NCI-H748 treated with DMSO at 0.1 percent for 48 hours (cell line): ENCODE measurements at regions not wholly inside any gene's neighbourhood (a gene's known extent, or its start where the extent isn't known, plus 50 kb on each side); places are given as distances from the start of the nearest gene placed in this dataset.
"Not testable (repeated sequence)": the region's sequence is repeated elsewhere in the genome, so short reads cannot be mapped to it uniquely, and the experiment has no call there.

Experiments used
- DNase-seq: peaks from one replicate; lab custom pipeline; 2025; lab: John Stamatoyannopoulos, UW

DNA sequence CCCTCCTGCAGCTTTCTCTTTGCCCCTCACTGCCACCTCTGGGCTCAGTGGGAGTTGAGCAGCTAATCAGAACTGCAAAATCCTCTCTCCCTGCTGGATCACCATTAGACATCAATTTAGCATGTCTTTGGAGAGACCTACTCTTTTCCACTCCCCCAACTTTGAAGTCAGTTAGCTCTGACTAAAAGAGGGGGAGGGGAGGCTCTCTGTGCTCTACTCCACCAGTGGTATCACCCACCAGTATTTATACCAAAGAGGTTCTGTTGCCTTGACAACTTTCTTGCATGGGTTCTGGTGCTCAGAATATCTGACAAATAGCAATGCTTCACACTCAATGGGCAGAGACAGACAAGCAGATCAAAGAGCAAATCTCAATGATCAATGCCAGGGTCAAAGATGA is 146.2 kb upstream of the ROPN1 start:
- DNase-seq = no peak

DNA sequence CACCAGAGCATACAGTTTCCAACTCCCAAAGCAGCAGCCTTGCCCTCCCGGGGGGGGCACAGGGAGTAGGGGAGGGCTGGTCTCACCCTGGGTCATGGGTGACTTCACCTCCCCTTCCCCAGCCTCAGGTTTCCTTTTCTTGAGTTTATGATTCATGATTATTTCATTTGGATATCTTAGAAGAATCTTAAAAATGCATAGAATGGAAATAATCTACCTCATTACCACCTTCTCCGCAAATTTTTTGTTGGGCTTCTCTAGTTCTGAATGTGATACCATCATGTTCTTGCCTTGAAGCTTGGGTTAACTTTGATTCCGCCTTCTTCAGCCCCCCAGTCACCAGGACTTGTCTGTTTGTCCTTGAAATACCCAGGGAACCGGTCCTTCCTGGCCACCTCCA is 148.8 kb upstream of the ROPN1 start:
- no peak for DNase-seq

DNA sequence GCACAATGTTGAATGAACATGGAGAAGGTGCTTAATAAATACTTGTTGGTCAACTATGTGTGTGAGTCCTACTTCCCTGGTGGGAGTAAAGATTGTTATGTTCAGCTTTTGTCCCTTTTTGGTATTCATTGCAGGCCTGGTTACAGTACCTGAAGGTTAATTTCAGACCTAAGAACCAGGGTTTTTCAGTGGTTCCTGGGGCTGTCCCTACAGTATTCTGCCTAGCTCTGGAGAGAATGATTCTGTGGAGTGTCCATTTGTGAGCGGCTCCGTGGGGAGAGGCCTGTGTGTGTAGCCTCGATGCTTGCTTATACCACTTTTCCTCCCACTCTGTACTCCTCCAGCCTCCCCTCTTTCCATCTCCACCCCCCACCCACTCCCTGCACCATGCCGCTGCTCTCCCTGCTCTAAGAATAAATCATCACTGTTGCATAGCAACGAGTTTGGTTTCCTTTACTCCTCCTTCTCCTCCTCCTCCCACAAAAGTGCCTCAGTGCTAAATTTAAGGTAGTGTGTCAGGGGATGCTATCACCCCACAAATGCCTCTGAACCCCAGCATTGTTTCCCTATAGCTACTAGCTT is 150.6 kb upstream of the ROPN1 start:
- DNase-seq = no peak

DNA sequence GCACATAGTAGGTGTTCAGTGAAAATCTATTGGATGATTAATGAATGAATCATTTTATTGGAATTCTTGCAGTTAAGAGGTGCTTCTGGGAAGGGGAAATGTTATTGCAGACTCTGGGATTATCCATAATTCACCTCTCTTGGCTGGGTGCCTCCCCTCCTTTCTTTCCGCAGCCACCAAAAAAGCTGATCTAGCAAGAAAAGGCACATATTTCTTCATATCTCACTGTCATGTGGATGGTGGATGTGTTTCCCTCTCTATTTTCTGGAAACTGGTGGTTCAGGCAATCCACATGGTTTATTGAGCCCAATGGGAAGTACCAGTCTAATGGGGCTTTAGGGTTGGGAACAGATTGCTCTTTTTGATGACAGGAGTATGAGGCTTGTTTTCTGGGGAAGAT is 151.1 kb upstream of the ROPN1 start:
- DNase-seq = no peak

DNA sequence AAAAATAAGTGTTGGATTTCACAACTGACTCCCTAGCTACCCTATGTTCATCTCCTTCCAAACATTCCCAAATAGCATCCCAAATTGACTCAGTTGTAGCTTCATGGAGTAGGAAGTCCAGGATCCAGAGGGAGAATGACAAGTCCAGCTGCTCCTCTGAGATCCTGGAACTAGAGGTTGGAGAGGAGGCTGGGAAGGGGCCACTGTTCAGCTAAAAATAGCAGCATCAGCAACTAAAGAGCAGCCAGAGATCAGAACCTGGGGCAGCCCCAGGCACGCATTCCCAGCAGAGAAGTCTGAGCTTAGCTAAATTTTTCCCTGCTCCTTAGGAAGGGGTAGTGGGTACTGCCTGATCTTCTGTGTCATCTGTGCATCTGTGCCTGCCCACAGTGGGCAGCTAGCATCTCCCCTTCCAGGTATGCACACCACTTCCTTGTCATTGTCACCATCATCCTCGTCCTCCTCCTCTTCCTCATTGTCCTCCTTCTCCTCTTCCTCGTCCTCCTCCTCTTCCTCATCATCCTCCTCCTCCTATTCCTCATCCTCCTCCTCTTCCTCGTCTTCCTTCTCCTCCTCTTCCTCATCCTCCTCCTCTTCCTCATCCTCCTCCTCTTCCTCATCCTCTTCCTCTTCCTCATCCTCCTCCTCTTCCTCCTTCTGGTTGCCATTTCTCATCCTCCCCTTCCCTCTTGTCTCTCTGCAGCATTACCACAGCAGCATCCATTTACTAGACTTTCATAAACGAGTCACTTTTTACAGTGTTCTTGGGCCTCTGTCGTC is 152.3 kb upstream of the ROPN1 start:
- no peak for DNase-seq

DNA sequence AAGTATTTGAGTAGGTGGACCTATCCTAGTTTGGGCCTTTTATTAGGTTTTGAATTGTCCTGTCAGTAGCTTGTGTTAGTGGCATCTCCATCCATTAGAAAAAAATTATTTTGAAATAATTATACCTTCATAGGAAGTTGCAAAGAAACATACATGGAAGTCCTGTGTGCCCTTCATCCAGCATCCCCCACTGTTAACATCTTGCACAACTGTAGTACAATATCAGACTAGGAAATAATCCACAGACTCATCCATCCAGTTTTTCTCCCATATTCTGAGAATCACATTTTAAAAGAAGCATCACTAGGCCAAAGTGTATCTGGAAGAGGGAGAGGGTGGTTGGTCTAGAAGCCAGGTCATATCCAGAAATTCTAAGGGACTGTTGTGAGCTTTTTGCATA is 155.5 kb upstream of the ROPN1 start:
- no peak for DNase-seq

DNA sequence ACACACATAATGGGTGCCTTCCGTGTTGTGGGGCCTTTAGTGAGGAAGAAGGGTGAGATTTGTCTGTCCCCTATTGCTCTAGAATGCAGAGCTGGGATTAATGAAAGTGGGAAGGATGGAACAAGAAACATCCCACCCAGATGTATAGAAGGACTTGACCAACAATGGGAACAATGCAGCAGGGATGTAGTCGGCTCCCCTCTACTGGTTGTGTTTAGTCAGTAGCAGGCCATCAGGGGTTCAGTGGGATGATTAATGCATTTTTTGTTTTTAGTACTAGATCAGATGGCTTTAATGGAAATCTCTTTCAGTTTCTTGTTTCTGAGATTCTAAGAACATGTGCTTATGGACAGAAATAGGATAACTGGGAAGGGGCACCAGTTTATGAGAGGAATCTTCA is 156.0 kb upstream of the ROPN1 start:
- DNase-seq = no peak

DNA sequence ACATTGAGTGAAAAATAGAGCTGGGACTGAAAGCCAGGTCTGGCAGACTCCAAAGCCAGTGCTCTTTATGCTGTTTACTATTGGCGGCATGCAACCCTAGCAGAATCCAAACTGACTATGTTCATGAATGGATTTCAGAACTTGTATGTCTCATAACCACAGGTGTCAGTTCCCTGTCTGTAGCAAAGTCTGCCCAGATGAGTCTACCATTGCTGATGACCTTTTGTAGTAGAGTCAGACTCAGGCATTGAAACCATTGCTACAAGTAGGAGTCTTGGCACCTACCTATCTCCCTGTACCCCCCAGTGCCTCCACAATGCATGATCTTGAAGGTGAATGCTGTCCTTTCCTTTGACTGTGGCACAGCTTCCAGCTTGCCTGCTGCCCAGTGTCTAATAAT is 157.2 kb upstream of the ROPN1 start:
- no peak for DNase-seq

DNA sequence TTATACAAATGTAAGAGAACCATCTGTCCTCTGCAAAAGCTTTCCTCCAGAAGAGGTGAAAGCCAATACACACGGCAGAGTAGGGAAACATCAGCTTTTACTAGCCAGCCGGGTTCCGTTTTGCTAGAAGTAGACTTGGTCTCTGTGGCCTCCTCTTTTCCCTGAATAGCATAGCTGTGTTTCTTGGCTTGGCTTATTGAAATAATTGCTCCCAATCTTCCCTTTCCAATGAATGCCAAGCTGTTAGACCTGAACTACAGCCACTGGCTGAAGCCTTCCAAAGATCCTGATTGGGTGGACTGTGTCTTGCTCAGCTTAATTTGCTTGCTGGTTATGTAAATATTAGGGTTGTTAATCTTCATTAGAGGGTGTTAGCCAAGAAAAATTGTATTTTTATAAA is 157.8 kb upstream of the ROPN1 start:
- no peak for DNase-seq

DNA sequence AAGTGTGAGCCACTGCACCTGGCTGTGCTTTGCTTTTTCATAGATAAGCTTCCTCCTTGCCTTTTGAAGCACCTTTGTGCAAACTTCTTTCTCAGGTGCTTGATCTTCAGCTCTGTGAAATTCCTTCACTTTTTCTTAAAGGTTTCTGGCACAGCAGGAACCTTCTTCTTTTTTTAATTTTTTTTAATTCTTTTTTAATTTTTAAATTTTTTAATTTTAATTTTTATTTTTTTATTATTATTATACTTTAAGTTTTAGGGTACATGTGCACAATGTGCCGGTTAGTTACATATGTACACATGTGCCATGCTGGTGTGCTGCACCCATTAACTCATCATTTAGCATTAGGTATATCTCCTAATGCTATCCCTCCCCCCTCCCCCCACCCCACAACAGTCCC is 161.0 kb upstream of the ROPN1 start:
- DNase-seq = not testable (repeated sequence)

DNA sequence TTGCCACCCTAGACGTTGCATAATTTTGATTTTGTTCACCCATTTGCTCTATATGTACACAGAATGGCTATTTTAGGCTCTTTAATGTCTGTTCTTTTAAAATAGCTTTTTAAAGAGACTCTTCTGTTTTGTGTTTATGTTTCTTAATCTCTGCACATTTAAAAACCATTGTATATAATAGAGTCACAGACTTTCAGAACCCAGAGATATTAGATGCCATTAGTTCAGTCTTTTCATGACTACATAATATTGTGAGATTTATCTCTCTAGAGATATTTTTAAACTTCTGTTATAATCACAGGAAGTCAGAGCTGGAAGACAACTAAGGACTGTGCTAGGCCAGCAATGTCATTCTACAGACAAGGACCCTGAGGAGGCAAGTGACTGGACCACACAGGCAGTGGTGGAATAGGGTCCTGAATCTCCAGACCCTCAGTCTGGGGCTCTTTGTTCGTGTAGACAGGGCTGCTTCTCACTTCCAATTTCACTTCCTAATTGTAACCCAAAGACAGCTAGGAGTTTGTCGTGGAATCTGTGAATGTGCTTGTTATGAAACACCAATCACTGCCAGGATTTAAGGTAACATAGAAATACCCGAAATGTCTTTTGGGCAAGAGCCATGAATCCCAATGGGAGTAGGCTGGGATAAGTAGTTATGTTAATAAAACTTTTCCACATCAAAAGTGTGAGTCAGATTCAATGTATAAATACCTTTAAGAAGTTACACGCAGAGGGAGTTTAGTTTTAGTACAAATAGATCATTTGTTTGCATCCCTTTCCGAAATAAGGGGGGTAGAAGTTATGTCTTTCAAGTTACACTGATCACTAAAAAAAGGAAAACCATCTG is 165.2 kb upstream of the ROPN1 start:
- no peak for DNase-seq

DNA sequence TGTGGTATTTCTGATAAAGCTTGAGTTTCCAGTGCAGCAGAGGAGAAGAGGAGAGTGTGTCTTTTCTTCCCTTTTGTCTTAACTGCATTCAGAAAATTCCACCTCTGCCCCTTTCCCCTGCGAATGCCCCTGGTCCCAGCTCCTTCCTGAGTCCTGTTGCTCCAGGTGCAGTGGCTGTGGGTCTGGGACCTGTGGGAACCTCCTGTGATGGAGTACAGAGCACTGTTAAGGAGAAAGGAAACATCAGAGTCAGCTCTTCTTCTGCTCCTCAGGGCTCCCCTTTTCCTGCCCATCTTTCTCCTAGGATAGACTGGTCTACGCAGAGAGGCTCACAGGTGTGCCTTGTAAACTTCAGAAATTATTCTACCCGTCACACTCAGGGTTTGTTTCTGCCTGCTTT is 165.8 kb upstream of the ROPN1 start:
- no peak for DNase-seq

DNA sequence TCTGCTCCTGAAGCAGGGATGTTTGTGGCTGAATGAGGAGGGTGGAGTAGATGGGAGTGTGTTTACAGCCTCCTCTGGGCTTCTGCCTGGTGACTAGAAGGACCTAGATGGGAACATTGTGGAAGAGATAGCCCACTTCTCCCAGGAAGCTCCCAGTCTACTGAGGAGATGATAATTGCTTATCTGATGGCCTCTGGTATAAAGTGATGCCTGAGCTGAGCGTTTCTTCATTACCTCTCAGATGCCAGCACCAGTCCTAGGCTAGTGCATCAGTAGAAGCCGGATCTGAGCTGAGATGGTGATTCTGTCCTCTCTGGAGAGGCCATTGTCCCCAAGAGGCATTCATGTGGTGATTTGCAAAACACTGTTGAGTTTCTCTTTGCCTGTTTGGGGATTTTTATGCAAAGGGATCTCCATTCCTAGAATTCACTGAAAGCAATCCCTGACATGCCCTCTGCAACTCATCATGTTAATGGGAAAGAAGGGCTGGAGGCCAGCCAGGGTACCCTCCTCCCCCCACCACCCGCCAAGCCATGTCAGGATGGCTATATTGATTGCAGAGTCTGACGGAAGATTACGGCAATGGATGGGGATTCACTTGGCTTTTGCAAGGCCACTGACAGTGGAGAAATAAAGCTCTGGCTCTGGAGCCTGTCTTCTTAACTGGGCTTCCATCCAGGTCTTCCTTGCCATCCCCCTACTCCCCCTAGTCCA is 166.4 kb upstream of the ROPN1 start:
- no peak for DNase-seq

DNA sequence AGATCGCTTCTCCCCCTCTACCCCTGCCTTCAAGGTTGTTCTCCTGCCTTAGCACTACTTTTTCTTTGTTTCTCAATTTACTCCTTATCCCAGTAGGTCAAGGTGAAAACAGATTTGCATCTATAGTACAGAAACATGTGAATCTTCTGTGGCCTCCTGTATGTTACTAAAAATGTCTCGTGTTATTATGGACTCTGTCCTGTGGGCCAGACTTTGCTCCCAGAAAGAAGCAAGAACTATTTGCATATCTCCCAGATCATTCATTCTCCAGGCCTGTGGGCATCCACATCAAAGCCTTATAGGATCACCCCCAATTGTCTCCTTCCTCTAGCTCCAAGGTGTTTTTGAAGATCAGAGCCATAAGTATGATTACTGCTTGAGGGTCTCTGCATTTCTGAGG is 169.5 kb upstream of the ROPN1 start:
- no peak for DNase-seq

DNA sequence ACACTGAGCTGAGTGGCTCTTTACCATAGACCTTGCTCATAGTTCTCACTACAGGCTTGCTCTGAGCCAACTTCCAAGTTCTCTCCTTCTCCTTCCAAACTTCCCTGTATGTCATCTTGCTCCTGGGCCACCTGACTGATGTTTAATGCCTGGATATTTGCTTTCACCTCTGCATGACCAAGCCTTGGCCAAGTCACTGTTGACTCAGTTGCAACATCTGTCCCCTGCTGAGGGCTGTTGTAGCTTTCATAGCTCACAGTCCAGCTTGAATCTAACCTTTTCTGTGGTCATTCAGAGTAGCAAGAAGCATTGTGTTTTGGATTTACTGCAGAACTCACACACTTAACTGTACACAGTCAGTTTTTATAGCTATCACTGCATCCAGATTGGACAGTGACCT is 171.8 kb upstream of the ROPN1 start:
- no peak for DNase-seq

DNA sequence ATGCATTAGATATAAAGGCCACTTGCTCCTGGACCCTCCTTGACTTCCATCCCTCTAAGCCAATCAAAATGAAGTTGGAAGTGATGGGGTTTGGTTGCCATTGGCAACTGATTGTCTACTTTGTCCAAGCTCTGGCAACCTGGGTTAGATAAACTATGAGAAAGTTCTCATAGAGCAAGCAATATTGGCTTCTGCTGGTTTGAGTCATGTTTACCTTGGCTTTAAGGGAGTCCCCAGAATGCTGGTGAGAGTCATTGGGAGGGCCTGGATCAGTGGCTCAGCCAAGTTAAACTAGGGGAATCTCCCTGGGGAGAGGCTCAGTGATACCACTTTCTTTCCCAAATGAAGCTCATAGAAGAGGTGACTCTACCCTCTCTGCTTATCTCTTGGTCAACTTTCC is 176.3 kb upstream of the ROPN1 start:
- DNase-seq = no peak

DNA sequence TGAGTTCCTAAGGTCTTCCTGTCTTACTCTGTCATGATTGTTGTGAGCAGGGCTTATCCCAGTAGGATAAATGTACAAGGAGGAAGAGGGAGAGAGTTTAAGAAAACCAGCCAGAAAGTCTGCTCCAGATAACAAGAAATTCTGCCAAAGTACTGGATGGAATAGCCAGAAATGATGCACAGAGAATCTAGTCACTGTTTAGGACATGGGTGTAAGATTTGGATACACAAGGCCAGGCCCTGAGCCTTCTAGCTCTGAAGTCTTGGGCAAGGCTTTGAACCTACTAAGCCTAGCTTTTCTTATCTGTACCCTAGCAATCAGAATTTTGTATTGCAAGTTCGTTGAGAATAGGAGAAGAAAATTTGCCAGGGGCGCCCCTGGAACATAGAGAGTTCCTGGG is 180.4 kb upstream of the ROPN1 start:
- DNase-seq = no peak

DNA sequence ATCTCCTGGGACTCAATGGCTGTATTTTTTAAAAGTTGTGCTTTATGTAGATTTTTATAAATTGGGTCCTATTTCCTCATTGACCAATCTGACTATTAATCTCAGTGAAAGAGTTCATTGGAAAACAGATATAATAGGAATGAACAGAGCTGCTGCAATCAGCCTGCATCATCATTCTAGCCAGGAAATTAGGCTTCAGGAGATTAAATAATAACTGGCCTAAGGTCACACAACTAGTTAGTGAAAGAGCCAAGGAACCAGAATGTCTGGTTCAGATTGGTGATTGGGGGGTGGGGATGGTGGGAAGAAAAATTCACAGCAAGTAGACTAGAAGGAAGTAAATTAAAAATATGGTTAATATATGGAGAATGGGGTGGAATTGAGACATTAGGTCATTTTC is 180.9 kb upstream of the ROPN1 start:
- DNase-seq = no peak

DNA sequence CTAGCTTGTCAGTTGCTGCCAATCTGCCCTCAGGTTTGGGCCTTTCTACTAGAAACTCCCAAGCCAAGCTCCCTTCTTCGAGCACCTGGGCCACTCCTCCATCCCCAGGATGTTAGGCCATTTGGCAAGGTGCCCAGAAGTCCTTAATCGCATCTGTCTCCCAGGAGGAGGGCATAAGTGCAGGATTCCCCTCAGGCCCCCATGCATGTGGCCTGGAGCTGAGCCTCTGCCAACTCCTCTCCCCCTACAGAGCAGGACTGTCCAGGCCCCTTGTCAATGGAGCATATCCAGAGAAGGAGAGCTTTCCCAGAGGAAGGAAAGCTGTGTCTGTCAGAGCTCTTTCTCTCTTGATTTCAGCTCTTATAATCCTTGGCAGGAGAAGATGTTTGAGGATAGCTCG is 182.6 kb upstream of the ROPN1 start:
- peak; percentile 49 for DNase-seq

DNA sequence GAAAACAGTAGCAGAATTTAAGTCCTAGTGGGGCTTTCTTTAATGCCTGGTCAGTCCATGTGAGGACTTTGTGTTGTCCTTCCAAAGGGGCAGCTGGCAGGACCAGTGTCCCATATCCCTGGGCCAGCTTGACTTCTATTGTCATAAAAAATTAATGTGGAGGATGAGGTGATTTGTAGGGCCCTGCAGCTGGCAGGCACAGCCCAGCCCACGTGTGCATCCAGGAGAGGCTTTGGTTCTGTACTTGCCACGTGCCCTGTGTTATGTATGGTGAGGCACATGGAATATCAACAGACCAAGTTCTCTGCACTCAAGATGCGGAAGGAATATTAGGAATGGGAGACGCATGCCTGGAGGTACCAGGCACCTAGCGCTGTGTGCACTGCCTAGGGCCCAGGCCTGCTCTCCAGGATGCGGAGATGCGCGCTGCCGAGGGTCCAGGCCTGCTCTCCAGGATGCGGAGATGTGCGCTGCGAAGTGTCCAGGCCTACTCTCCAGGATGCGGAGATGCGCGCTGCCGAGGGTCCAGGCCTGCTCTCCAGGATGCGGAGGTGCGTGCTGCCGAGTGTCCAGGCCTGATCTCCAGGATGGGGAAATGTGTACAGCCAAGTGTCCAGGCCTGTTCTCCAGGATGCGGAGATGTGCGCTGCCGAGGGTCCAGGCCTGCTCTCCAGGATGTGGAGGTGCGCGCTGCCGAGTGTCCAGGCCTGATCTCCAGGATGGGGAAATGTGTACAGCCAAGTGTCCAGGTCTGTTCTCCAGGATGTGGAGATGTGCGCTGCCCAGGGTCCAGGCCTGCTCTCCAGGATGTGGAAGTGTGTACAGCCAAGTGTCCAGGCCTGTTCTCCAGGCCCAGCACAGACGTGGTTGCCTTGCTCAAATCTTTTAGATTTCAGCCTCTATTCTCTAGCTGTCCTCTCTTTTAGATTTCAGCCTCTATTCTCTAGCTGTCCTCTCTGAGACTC is 183.3 kb upstream of the ROPN1 start:
- DNase-seq = no peak

DNA sequence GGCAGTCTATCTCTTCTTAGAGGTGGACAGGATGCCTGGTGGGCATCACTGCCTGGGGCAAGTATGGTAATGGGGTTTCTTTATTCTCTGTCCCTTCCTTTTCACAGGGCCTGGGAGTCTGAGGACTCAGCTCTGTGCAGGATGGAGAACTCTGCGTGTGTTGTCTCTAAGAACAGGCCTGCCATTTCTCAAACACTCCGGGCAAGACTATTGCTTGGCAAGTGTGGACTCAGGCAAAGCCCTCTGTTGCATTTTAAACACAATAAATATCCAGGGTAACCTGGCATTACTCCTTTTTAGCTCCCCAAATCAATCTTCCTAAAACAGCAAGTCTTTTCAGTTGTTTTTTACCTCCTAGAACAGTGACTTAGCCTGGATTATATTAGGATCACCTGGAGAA is 185.1 kb upstream of the ROPN1 start:
- DNase-seq = no peak
